RWPE1 (cell line): ENCODE measurements at regions not wholly inside any gene's neighbourhood (a gene's known extent, or its start where the extent isn't known, plus 50 kb on each side); places are given as distances from the start of the nearest gene placed in this dataset.
A peak's percentile ranks its signal among the peaks of the same experiment; 100 is the strongest.
"Not testable (repeated sequence)": the region's sequence is repeated elsewhere in the genome, so short reads cannot be mapped to it uniquely, and the experiment has no call there.

Experiments used
- CTCF ChIA-PET: fragments of 350-600 bp; sonication (Branson Sonifier 250); formaldehyde crosslinking; extraction: SDS; loops from one replicate; lab custom pipeline; 2021; lab: Yijun Ruan, JAX
- POLR2A ChIA-PET: fragments of 400-600 bp; formaldehyde crosslinking; extraction: SDS; loops from one replicate; lab custom pipeline; 2020; ENCODE audit warnings: antibody characterized with exemption; ENCODE audit not compliant: low non-redundant PET; lab: Yijun Ruan, JAX
- DNase-seq: peaks from one replicate; pipeline ENCODE4 v3.0.0; 2012; ENCODE audit warnings: low spot score
- H3K27ac ChIP-seq: fragments of 450-650 bp; 2 replicates; pipeline ENCODE4 v1.5.1; 2017
- CTCF ChIP-seq: fragments of 450-650 bp; conservative IDR thresholded peaks from 2 replicates; pipeline ENCODE4 v1.5.1; 2017; ENCODE audit warnings: low read depth, mild to moderate bottlenecking

- H3K27ac ChIP-seq, result no peak overlapping the region
- no peak for TF ChIP-seq CTCF
- DNase-seq, result peak; percentile 52
- ChIA-PET POLR2A (no interaction called here), CTCF (interaction anchor here (0.5 kb wide), 1 partner anchor 20 kb away, joined by 3 read pairs; no protein-coding TSS in a partner anchor)
Measured at GRCh38 chr7:20542594-20542993, 72.9 kb upstream of the ABCB5 start.

- ChIA-PET CTCF (no interaction called here), POLR2A (no interaction called here)
- no peak overlapping the region for H3K27ac ChIP-seq
- no peak for TF ChIP-seq CTCF
- DNase-seq, result no peak
Measured at GRCh38 chr7:20543500-20543899, 72.0 kb upstream of the ABCB5 start.

- TF ChIP-seq CTCF, result no peak
- POLR2A ChIA-PET, result no interaction called here
- DNase-seq, result no peak
- CTCF ChIA-PET, result no interaction called here
- no peak overlapping the region for H3K27ac ChIP-seq
Measured at GRCh38 chr7:20545016-20545415, 70.5 kb upstream of the ABCB5 start.

- DNase-seq, H3K27ac ChIP-seq, POLR2A ChIA-PET, CTCF ChIA-PET: not testable (repeated sequence)
Measured at GRCh38 chr7:20546958-20547357, 68.5 kb upstream of the ABCB5 start.

- no peak overlapping the region for H3K27ac ChIP-seq
- CTCF ChIA-PET, result interaction anchor here (0.7 kb wide), 1 partner anchor 9 kb away, joined by 3 read pairs; no protein-coding TSS in a partner anchor
- no peak for DNase-seq
- TF ChIP-seq CTCF, result no peak
- POLR2A ChIA-PET, result no interaction called here
Measured at GRCh38 chr7:20554072-20554471, 61.4 kb upstream of the ABCB5 start.

DNA sequence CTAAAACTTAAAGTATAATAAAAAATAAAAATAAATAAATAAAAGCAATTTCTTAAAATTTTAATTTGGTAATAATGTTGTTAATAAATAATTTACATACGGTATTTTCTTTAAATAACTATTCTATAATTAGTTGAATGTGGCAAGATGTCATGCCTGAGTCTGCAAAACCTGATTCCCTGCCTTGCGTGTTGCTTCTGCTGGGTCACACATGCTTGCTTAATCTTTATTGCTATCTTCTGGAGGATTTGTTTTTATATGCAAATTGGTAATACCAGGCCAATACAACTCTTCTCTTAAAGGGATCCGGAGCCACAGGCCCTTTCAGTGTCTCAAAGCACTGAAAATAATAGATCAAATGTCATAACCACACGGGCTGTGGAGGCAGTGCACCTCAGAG, 59.4 kb upstream of the ABCB5 start:
- POLR2A ChIA-PET, result no interaction called here
- CTCF ChIA-PET, result no interaction called here
- H3K27ac ChIP-seq, result no peak overlapping the region
- no peak for DNase-seq
- TF ChIP-seq CTCF, result no peak

- H3K27ac ChIP-seq, result no peak overlapping the region
- TF ChIP-seq CTCF, result no peak
- no peak for DNase-seq
- ChIA-PET POLR2A (interaction anchor here (0.6 kb wide), 1 partner anchor 221 kb away, joined by 9 read pairs; no protein-coding TSS in a partner anchor), CTCF (no interaction called here)
Measured at GRCh38 chr7:20557116-20557515, 58.4 kb upstream of the ABCB5 start.
